Testis (tissue), 2 donors: ENCODE measurements at regions not wholly inside any gene's neighbourhood (a gene's known extent, or its start where the extent isn't known, plus 50 kb on each side); places are given as distances from the start of the nearest gene placed in this dataset.

Experiments used
- CTCF ChIP-seq, 3 experiments: fragments of 450-650 bp in 2 of 3; fragments of 200-600 bp in 1 of 3; sonication (generic) in 1 of 3; IDR thresholded peaks; one replicate each; pipeline ENCODE4 v1.5.1; 2016 to 2019; ENCODE audit warnings: antibody characterized with exemption in 3 of 3, mild to moderate bottlenecking in 2 of 3, moderate library complexity in 1 of 3
- POLR2A ChIP-seq: fragments of 450-650 bp; IDR thresholded peaks from one replicate; pipeline ENCODE4 v1.6.1; 2017; ENCODE audit warnings: antibody characterized with exemption, mild to moderate bottlenecking, moderate library complexity

GRCh38 chr1:9449110-9449627 lies 90.1 kb upstream of the SLC25A33 start:
- TF ChIP-seq CTCF (IDR thresholded peaks at IDR 0.05) (no peak), POLR2A (no peak)
